OCI-LY7 (cell line): ENCODE measurements at regions not wholly inside any gene's neighbourhood (a gene's known extent, or its start where the extent isn't known, plus 50 kb on each side); places are given as distances from the start of the nearest gene placed in this dataset.

Source experiments
- BruUV-seq: library from RNA; stranded (reverse); fragments of 400-500 nt; replicated peaks from 2 replicates; lab custom pipeline; 2021; lab: Mats Ljungman, UMichigan
- CTCF ChIA-PET: fragments of 300-600 bp; sonication (Branson Sonifier 250); formaldehyde crosslinking; loops from one replicate; lab custom pipeline; 2022; ENCODE audit warnings: antibody characterized with exemption; ENCODE audit not compliant: unreplicated experiment; lab: Charles Lee
- POLR2A ChIA-PET: fragments of 300-600 bp; sonication (Branson Sonifier 250); formaldehyde crosslinking; loops from one replicate; lab custom pipeline; 2022; ENCODE audit warnings: antibody characterized with exemption; lab: Charles Lee
- DNase-seq: peaks from one replicate; pipeline ENCODE4 v3.0.0-alpha.2; 2015; ENCODE audit warnings: low spot score
- H2AFZ ChIP-seq: fragments of 200-600 bp; sonication (generic), shearing (Covaris generic); 2 replicates; pipeline ENCODE4 v1.6.1; 2014; ENCODE audit warnings: mild to moderate bottlenecking, antibody characterized with exemption, low read length, moderate library complexity
- H3K27ac ChIP-seq: fragments of 200-600 bp; sonication (generic); 2 replicates; pipeline ENCODE4 v1.5.1; 2014; ENCODE audit warnings: mixed run types, low read depth, mild to moderate bottlenecking, moderate library complexity, low read length, inconsistent platforms; ENCODE audit not compliant: poor library complexity, severe bottlenecking
- H3K36me3 ChIP-seq: fragments of 200-600 bp; sonication (generic); 2 replicates; pipeline ENCODE4 v1.6.1; 2014; ENCODE audit warnings: mild to moderate bottlenecking, antibody characterized with exemption, low read length, moderate library complexity, mixed read lengths; ENCODE audit not compliant: insufficient read depth
- H3K4me1 ChIP-seq: fragments of 200-600 bp; sonication (generic); 2 replicates; pipeline ENCODE4 v1.5.1; 2014; ENCODE audit warnings: mild to moderate bottlenecking, low read length; ENCODE audit not compliant: insufficient read depth, poor library complexity, severe bottlenecking
- H3K4me2 ChIP-seq: fragments of 200-600 bp; sonication (generic); 2 replicates; pipeline ENCODE4 v1.6.1; 2014; ENCODE audit warnings: mild to moderate bottlenecking, low read length
- H3K4me3 ChIP-seq: fragments of 200-600 bp; sonication (generic); 2 replicates; pipeline ENCODE4 v1.5.1; 2014; ENCODE audit warnings: mild to moderate bottlenecking, low read depth, low read length; ENCODE audit not compliant: poor library complexity, severe bottlenecking
- H3K79me2 ChIP-seq: fragments of 200-600 bp; sonication (generic); 2 replicates; pipeline ENCODE4 v1.6.1; 2016; ENCODE audit warnings: low read depth, mild to moderate bottlenecking, low read length, moderate library complexity, mixed read lengths; ENCODE audit not compliant: insufficient read depth
- H3K9me2 ChIP-seq: fragments of 200-600 bp; sonication (generic); 2 replicates; pipeline ENCODE4 v1.6.1; 2016; ENCODE audit warnings: mild to moderate bottlenecking, low read length, mixed read lengths; ENCODE audit not compliant: insufficient read depth
- H3K9me3 ChIP-seq: fragments of 200-600 bp; sonication (generic); 2 replicates; pipeline ENCODE4 v1.6.1; 2014; ENCODE audit warnings: mild to moderate bottlenecking, mixed run types, low read length, mixed read lengths
- H4K20me1 ChIP-seq: fragments of 200-600 bp; sonication (generic); 2 replicates; pipeline ENCODE4 v1.6.1; 2014; ENCODE audit warnings: mild to moderate bottlenecking, antibody characterized with exemption, low read length, moderate library complexity, mixed read lengths; ENCODE audit not compliant: insufficient read depth
- EZH2phosphoT487 ChIP-seq: fragments of 200-600 bp; sonication (generic); IDR thresholded peaks from 2 replicates; pipeline ENCODE4 v1.6.1; 2018; ENCODE audit warnings: low read depth, borderline replicate concordance, mild to moderate bottlenecking, mixed run types, antibody characterized with exemption, low read length, moderate library complexity, mixed read lengths
- intact Hi-C: fragments of 100-400 bp; cut with micrococcal nuclease; formaldehyde crosslinking; loops from one replicate; pipeline ENCODE4 v1.10.0; 2022; ENCODE audit not compliant: unreplicated experiment
- TF ChIP-seq, protein P1 (sequence below): fragments of 200-600 bp; sonication (generic); conservative IDR thresholded peaks from 2 replicates; pipeline ENCODE4 v1.5.1; 2014; ENCODE audit warnings: mild to moderate bottlenecking, antibody characterized with exemption, low read length, moderate library complexity, mixed read lengths

GRCh38 chr5:67268231-67269021 is 71.8 kb upstream of the CD180 start:
- CTCF ChIA-PET: no interaction called here
- no peaks in the 10 kb centered on the region for H3K79me2 ChIP-seq
- H4K20me1 ChIP-seq: no peaks in the 10 kb centered on the region
- H3K4me2 ChIP-seq: no peak overlapping the region
- TF ChIP-seq, protein P1, sequence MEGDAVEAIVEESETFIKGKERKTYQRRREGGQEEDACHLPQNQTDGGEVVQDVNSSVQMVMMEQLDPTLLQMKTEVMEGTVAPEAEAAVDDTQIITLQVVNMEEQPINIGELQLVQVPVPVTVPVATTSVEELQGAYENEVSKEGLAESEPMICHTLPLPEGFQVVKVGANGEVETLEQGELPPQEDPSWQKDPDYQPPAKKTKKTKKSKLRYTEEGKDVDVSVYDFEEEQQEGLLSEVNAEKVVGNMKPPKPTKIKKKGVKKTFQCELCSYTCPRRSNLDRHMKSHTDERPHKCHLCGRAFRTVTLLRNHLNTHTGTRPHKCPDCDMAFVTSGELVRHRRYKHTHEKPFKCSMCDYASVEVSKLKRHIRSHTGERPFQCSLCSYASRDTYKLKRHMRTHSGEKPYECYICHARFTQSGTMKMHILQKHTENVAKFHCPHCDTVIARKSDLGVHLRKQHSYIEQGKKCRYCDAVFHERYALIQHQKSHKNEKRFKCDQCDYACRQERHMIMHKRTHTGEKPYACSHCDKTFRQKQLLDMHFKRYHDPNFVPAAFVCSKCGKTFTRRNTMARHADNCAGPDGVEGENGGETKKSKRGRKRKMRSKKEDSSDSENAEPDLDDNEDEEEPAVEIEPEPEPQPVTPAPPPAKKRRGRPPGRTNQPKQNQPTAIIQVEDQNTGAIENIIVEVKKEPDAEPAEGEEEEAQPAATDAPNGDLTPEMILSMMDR: no peak
- no peak for TF ChIP-seq EZH2phosphoT487
- no peak overlapping the region for H2AFZ ChIP-seq
- intact Hi-C loops: no loop called here
- DNase-seq: no peak
- H3K4me3 ChIP-seq: no peak overlapping the region
- no peak overlapping the region for H3K27ac ChIP-seq
- H3K9me3 ChIP-seq: no peaks in the 10 kb centered on the region
- POLR2A ChIA-PET: interaction anchor here (0.5 kb wide), 1 partner anchor 11 kb away, joined by 3 read pairs; no protein-coding TSS in a partner anchor
- H3K4me1 ChIP-seq: no peaks in the 10 kb centered on the region
- no TSS peak for BruUV-seq
- H3K36me3 ChIP-seq: no peaks in the 10 kb centered on the region
- no peaks in the 10 kb centered on the region for H3K9me2 ChIP-seq

- POLR2A ChIA-PET: no interaction called here
- H3K9me3 ChIP-seq: no peaks in the 10 kb centered on the region
- intact Hi-C loops: no loop called here
Measured at GRCh38 chr5:67267512-67268216, 71.1 kb upstream of the CD180 start.

More at GRCh38 chr5:67267512-67268216, 71.1 kb upstream of the CD180 start:
- CTCF ChIA-PET: no interaction called here
- Histone ChIP-seq H3K27ac (no peak overlapping the region), H3K79me2 (no peaks in the 10 kb centered on the region), H4K20me1 (no peaks in the 10 kb centered on the region), H2AFZ (no peak overlapping the region), H3K36me3 (no peaks in the 10 kb centered on the region), H3K4me3 (no peak overlapping the region), H3K9me2 (no peaks in the 10 kb centered on the region), H3K4me2 (no peak overlapping the region), H3K4me1 (no peaks in the 10 kb centered on the region)
- TF ChIP-seq, protein P1: no peak
- no peak for TF ChIP-seq EZH2phosphoT487
- BruUV-seq: no TSS peak
- DNase-seq: no peak
